ENCODE measurements at regions not wholly inside any gene's neighbourhood (a gene's known extent, or its start where the extent isn't known, plus 50 kb on each side); places are given as distances from the start of the nearest gene placed in this dataset.
"Not testable (repeated sequence)": the region's sequence is repeated elsewhere in the genome, so short reads cannot be mapped to it uniquely, and the experiment has no call there.

GRCh38 chr1:239204401-239204800 lies 182.0 kb upstream of the CHRM3 start:
- no peak for DNase-seq

- DNase-seq, result no peak
Observed at GRCh38 chr1:239197871-239198270, 188.5 kb upstream of the CHRM3 start.

GRCh38 chr1:239189998-239190512 lies 196.3 kb upstream of the CHRM3 start:
- no peak for DNase-seq

GRCh38 chr1:239186487-239186886 lies 199.9 kb upstream of the CHRM3 start:
- DNase-seq, result no peak

GRCh38 chr1:239185245-239185619 lies 201.1 kb upstream of the CHRM3 start:
- no peak for DNase-seq

GRCh38 chr1:239184561-239185244 lies 201.7 kb upstream of the CHRM3 start:
- DNase-seq, result no peak

- no peak for DNase-seq
Observed at GRCh38 chr1:239178961-239179360, 207.4 kb upstream of the CHRM3 start.

GRCh38 chr1:239174880-239175279 lies 211.5 kb upstream of the CHRM3 start:
- no peak for DNase-seq

GRCh38 chr1:239170828-239171227 lies 215.5 kb upstream of the CHRM3 start:
- DNase-seq, result no peak

- DNase-seq, result no peak
Observed at GRCh38 chr1:239169276-239169675, 217.1 kb upstream of the CHRM3 start.

- DNase-seq, result no peak
Observed at GRCh38 chr1:239164451-239165180, 221.8 kb upstream of the CHRM3 start.

- DNase-seq, result no peak
Observed at GRCh38 chr1:239155466-239156091, 230.8 kb upstream of the CHRM3 start.

GRCh38 chr1:239151937-239152336 lies 234.4 kb upstream of the CHRM3 start:
- no peak for DNase-seq

GRCh38 chr1:239140968-239141367 lies 245.4 kb upstream of the CHRM3 start:
- DNase-seq, result no peak

- DNase-seq, result no peak
Observed at GRCh38 chr1:239139801-239140200, 246.6 kb upstream of the CHRM3 start.

GRCh38 chr1:239128541-239128940 lies 257.8 kb upstream of the CHRM3 start:
- DNase-seq, result no peak

- no peak for DNase-seq
Observed at GRCh38 chr1:239126884-239127283, 259.5 kb upstream of the CHRM3 start.

GRCh38 chr1:239125893-239126292 lies 260.5 kb upstream of the CHRM3 start:
- DNase-seq, result no peak

- no peak for DNase-seq
Observed at GRCh38 chr1:239125027-239125426, 261.3 kb upstream of the CHRM3 start.

GRCh38 chr1:239123260-239123659 lies 263.1 kb upstream of the CHRM3 start:
- DNase-seq, result no peak

- DNase-seq, result no peak
Observed at GRCh38 chr1:239112101-239112935, 274.1 kb upstream of the CHRM3 start.

GRCh38 chr1:239107676-239108075 lies 278.7 kb upstream of the CHRM3 start:
- DNase-seq, result no peak

GRCh38 chr1:239106689-239107088 lies 279.7 kb upstream of the CHRM3 start:
- not testable (repeated sequence) for DNase-seq

Measured in activated CD4-positive, alpha-beta T cell treated with anti-CD3 and anti-CD28 coated beads for 4 hours (primary cell).